HG03575 (cell line): ENCODE measurements at regions not wholly inside any gene's neighbourhood (a gene's known extent, or its start where the extent isn't known, plus 50 kb on each side); places are given as distances from the start of the nearest gene placed in this dataset.
A peak's percentile ranks its signal among the peaks of the same experiment; 100 is the strongest.

Experiments used
- ATAC-seq: cut with Tn5 transposase; IDR thresholded peaks from one replicate; pipeline ENCODE4 v1.9.1; 2021; ENCODE audit not compliant: unreplicated experiment, insufficient number of reproducible peaks, low FRiP score; ENCODE audit errors: extremely low read depth

DNA sequence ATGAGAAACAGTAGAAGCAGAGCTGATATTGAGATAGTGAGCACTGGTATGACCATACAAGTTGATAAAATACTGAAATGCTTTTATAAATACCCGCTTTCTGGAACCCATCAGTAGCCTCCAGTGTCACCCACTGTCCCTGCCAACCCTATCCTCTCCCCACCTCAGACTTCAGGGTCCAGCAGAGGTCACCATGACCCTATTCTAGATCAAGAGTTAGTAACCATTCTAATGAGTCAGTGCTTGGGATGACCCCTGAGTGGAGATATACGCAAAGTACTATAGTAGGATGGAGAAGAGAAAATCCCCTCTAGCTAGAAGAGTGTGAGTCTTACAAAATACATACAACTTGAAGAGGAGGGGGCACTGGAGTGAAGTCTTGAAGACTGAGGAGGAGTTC is 297.9 kb upstream of the BRINP1 start:
- ATAC-seq, result no peak

DNA sequence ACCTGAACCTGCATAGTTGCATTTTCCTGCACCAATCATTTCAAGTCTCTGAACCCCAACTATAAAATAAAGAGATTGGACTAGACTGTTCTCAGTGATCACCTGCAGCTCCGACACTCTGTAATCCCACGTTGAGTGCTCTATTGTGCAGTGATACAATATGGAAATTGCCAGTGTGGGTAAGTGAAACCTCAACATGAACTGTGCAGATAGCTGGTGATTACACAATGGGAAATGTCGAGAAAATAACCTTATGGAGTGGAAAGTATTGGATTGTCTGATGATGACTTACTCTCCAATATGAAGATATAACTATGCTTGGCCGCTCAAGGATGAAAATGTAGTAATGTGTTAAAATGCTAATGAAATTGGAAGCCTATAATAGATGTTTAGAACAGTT is 293.1 kb upstream of the BRINP1 start:
- no peak for ATAC-seq

DNA sequence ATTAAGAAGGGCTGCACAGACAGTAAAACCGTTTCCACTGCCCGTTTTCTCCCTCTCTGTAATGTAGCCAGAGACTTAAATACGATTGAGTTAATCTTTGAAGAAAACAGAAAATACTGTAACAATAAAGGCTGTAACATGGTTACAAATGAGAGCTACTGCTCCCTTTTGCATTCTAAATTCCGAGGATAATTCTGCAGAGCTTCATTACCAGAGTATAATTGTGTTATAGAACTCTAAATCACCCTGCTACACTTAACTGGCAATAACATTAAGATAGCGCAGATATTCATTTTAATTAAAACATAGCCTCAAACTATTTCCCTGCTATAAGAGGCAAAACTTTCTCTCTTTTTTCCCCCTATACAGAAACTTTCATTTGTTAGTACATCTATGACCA is 283.7 kb upstream of the BRINP1 start:
- no peak for ATAC-seq

- ATAC-seq, result no peak
Measured at GRCh38 chr9:119649205-119649604, 280.0 kb upstream of the BRINP1 start.

- ATAC-seq, result no peak
Measured at GRCh38 chr9:119639287-119639955, 270.2 kb upstream of the BRINP1 start.

- no peak for ATAC-seq
Measured at GRCh38 chr9:119634006-119634405, 264.8 kb upstream of the BRINP1 start.

DNA sequence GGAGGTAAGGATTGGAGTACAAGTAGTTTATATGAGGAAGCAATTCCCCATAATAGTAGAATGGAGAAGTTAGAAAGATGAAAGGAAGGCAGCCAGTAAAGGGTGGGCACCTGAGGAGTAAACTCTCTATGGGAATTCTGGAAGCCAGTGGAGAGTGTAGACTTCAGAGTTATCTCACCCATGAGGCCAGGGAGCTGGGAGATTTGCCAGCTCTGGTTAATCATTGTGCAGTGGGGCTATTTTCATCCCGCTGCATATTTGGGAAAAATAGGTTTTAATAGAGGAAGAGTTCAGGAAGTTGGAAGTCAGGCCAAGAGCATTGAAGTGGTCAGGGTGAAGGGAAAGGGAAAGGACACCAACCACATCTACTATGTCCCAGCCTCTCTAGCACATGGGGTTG is 242.3 kb upstream of the BRINP1 start:
- ATAC-seq, result no peak

- ATAC-seq, result no peak
Measured at GRCh38 chr9:119609277-119609971, 240.2 kb upstream of the BRINP1 start.

DNA sequence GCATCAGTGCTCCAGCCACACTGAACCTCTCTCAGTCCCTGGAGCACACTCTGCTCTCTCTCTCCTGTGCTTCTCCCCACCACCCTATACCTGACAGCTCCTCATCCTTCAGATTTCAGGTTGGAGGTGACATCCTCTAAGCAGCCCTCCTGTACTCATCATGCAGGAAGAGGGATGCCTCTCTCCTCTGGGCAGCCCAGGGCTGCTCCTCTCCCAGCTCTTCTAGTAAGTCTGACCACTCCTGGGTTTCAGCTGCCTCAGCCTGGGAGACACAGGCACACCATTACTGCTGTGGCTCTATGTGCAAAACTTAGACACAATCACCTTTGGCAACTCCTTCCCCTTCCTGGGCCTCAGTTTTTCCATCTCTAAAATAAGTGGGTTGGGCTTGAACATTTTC is 232.4 kb upstream of the BRINP1 start:
- no peak for ATAC-seq

GRCh38 chr9:119597499-119597898 is 228.3 kb upstream of the BRINP1 start:
- ATAC-seq, result no peak

- ATAC-seq, result no peak
Measured at GRCh38 chr9:119596703-119597102, 227.5 kb upstream of the BRINP1 start.

- no peak for ATAC-seq
Measured at GRCh38 chr9:119588874-119589744, 219.9 kb upstream of the BRINP1 start.

DNA sequence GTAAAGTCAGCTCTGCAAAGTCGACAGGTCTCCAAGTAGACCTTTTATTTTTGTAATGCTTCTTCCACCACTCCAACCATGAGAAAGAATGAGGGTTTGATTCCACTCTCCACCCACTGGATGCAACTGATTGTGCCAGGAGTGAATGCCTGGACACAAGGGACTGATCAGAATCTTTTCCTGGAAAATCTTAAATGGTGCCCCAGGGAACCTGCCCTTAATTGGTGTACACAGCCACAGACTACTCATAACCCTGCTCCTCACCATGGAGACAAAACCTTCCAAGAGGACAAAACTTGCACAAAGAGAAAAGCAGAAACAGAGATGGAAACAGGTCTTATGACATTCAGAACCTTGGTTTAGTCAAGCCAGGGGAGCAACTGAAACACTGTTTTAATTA is 208.6 kb upstream of the BRINP1 start:
- no peak for ATAC-seq

DNA sequence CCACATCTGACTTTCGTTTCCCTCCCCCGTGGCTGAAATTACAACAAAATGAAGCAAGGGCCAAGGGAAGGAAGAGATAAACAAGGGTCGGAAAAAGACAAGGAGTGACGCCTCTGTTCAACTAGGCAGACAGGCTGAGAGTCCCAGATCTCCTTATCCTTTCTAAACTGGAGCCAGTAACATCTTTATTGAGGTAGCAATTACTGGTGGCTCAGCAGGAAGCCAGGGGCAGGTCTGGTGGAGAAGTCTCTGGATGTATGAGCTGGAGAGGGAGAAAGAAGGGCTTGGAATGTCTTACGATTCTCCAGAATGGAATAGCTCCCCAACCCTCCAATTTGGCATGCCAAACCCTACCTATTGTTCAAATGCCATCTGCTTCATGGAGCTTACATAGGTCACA is 190.8 kb upstream of the BRINP1 start:
- no peak for ATAC-seq

DNA sequence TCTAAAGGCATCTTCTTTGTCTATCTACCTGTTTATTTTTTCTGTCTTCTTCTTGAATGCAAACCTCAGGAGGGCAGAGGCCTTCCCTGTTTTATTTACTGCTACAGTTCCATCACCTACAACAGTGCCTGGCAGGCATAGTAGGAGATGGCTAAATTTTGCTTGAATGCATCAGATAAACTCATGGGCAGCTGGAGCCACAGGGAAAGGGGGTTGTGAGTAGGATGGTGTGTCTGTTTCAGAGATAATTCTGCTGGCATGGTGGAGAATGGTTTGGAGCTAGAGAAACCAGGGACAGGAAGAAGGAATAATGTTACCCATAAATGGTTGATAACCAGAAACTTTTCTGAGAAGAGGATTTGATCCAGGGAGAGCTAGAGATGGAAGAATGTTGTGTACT is 189.8 kb upstream of the BRINP1 start:
- no peak for ATAC-seq

DNA sequence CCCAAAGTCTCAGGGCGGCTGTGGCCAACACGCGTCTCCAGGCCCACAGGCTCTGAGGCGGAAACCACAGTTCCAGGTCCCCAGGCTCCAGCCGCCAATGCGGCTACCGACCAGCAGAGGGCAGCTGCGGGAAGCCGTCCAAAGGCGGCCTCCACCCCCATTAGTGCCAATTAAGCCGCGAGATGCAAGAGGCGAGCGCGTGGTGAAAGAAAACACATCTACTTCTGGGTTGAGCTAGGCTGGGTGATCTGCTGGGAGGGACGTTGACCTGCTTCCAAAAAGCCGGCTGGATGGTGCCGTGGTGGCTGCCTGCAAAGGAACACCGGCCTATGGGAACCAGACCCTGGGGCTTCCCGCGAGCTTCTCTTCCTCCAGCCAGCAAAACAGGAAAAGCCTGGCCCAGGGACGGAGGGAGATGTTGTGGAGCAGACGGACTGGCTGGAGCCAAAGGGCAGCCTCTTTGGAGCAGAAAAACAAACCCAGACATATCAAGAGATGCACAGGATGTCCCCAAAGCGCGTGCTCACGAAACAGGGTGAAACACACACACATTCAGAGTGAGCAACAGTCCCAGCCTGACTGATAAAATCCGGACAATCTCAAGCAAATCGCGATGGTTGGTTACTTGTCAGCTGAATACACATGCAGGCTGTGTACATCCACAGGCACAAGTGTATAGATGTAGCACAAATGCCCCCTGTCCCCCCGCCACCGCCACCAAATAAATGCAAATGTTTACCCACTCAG is 187.1 kb upstream of the BRINP1 start:
- peak; percentile 71 for ATAC-seq

- no peak for ATAC-seq
Measured at GRCh38 chr9:119544492-119544891, 175.3 kb upstream of the BRINP1 start.

DNA sequence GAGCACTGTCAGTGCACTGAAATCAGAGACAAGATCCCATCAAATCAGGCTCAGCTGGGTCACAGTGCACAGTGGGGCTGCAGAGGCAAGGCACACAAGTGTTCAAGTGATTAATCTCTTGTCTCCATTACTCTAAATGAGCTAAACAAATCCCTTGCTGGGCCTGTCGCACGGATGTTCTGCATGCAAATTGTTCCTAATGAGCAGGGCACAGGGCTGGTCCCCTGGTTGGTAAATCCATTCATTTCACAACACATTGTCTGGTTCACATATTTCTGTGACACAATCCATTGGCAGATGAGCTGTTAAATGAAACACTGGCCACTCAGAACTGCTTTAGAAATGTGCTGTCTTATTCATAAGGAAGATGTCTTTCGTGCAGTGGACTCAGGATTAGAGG is 167.9 kb upstream of the BRINP1 start:
- ATAC-seq, result no peak

DNA sequence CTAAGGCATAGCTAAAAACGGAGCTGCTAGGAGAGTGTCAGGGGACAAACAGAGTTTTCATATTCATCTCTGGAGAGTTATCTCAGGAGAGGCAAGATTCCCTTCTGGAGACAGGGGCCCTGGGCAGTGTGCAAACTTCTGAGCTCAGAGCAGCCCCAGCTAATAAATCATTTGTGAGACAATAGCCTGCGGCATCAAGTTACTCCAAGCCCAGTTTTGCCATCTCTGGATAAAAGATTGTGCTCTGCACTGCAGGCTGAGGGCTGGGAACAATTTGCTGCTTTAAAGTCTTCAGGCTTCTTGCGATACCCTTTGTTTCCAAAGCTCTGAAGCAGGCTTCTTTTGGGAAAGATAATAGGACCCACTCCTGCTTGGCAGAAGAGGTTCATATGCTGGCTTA is 164.3 kb upstream of the BRINP1 start:
- no peak for ATAC-seq
